WTC11 (cell line): ENCODE measurements at regions not wholly inside any gene's neighbourhood (a gene's known extent, or its start where the extent isn't known, plus 50 kb on each side); places are given as distances from the start of the nearest gene placed in this dataset.

Source experiments
- CTCF ChIP-seq: fragments of 200-600 bp; IDR thresholded peaks from 2 replicates; pipeline ENCODE4 v1.8.0; 2022; ENCODE audit warnings: antibody characterized with exemption
- ELF4 ChIP-seq: sonication (generic); formaldehyde crosslinking; IDR thresholded peaks from 2 replicates; pipeline ENCODE4 v1.8.1; 2022; ENCODE audit warnings: low read depth, mild to moderate bottlenecking, moderate library complexity, missing genetic modification reagents
- ESRRA ChIP-seq: sonication (generic); formaldehyde crosslinking; IDR thresholded peaks from 2 replicates; pipeline ENCODE4 v1.8.1; 2022; ENCODE audit warnings: mild to moderate bottlenecking, missing genetic modification reagents, borderline replicate concordance
- TP53 ChIP-seq: sonication (generic); formaldehyde crosslinking; IDR thresholded peaks from 2 replicates; pipeline ENCODE4 v1.8.1; 2023; ENCODE audit warnings: mild to moderate bottlenecking, missing genetic modification reagents
- ZNF317 ChIP-seq: sonication (generic); formaldehyde crosslinking; IDR thresholded peaks from 2 replicates; pipeline ENCODE4 v1.8.1; 2023; ENCODE audit warnings: low read depth, mild to moderate bottlenecking, moderate library complexity, missing genetic modification reagents, borderline replicate concordance
- TF ChIP-seq, protein P1 (sequence below): sonication (generic); formaldehyde crosslinking; conservative IDR thresholded peaks from 2 replicates; pipeline ENCODE4 v1.8.1; 2022; ENCODE audit warnings: mild to moderate bottlenecking, missing genetic modification reagents

DNA sequence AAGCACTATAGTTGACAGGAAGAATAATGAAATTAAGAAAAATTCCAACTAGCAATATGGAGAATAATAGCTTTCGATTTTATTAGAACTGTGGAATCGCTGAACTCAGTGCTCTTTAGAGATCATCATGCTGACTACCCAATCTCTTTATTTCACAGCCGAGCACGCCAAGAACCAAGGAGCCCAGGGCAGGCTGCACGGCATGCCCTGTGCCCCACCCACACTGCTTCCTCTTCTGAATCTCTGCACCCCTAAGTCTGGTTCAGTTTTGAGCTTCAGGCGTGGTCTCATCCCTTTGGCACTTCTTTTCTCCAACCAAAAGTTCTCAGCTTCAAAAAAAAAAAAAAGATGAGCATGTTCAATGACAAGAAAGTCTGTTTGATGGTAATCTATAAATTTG, 92.4 kb upstream of the ZNF800 start:
- no peak for TF ChIP-seq TP53 (CRISPR knock-in tag)
- TF ChIP-seq ELF4 (CRISPR knock-in tag), result no peak
- no peak for TF ChIP-seq CTCF
- TF ChIP-seq, protein P1, sequence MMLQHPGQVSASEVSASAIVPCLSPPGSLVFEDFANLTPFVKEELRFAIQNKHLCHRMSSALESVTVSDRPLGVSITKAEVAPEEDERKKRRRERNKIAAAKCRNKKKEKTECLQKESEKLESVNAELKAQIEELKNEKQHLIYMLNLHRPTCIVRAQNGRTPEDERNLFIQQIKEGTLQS (CRISPR knock-in tag), result no peak
- no peak for TF ChIP-seq ZNF317 (CRISPR knock-in tag)
- no peak for TF ChIP-seq ESRRA (CRISPR knock-in tag)
